IPS-18c (cell line): ENCODE measurements at regions not wholly inside any gene's neighbourhood (a gene's known extent, or its start where the extent isn't known, plus 50 kb on each side); places are given as distances from the start of the nearest gene placed in this dataset.
"Not testable (repeated sequence)": the region's sequence is repeated elsewhere in the genome, so short reads cannot be mapped to it uniquely, and the experiment has no call there.

ENCODE experiments used
- H3K4me3 ChIP-seq: 2 replicates; pipeline ENCODE4 v1.7.0; 2013; ENCODE audit warnings: low read depth, mild to moderate bottlenecking, low read length, moderate library complexity; ENCODE audit not compliant: insufficient read depth
- H3K9me3 ChIP-seq: one replicate; pipeline ENCODE4 v1.6.1; 2013; ENCODE audit warnings: mild to moderate bottlenecking, low read length, moderate library complexity; ENCODE audit not compliant: control insufficient read depth, insufficient read depth

- Histone ChIP-seq H3K9me3 (no peaks in the 10 kb centered on the region), H3K4me3 (no peak overlapping the region)
Observed at GRCh38 chr5:130893006-130893405, 272.1 kb downstream of the HINT1 start.

- H3K9me3 ChIP-seq: no peaks in the 10 kb centered on the region
- no peak overlapping the region for H3K4me3 ChIP-seq
Observed at GRCh38 chr5:130890610-130891009, 274.4 kb downstream of the HINT1 start.

- Histone ChIP-seq H3K9me3 (no peaks in the 10 kb centered on the region), H3K4me3 (no peak overlapping the region)
Observed at GRCh38 chr5:130885691-130886090, 279.4 kb downstream of the HINT1 start.

- Histone ChIP-seq H3K9me3 (no peaks in the 10 kb centered on the region), H3K4me3 (no peak overlapping the region)
Observed at GRCh38 chr5:130885027-130885426, 280.0 kb downstream of the HINT1 start.

GRCh38 chr5:130884023-130884422, 281.0 kb downstream of the HINT1 start:
- no peaks in the 10 kb centered on the region for H3K9me3 ChIP-seq
- no peak overlapping the region for H3K4me3 ChIP-seq

- Histone ChIP-seq H3K9me3 (no peaks in the 10 kb centered on the region), H3K4me3 (no peak overlapping the region)
Observed at GRCh38 chr5:130875656-130876055, 289.4 kb downstream of the HINT1 start.

- Histone ChIP-seq H3K4me3 (no peak overlapping the region), H3K9me3 (no peaks in the 10 kb centered on the region)
Observed at GRCh38 chr5:130874861-130875417, 290.1 kb downstream of the HINT1 start.

GRCh38 chr5:130871346-130872086, 293.5 kb downstream of the HINT1 start:
- H3K4me3 ChIP-seq: no peak overlapping the region
- H3K9me3 ChIP-seq: no peaks in the 10 kb centered on the region

GRCh38 chr5:130870691-130871090, 294.4 kb downstream of the HINT1 start:
- Histone ChIP-seq H3K4me3 (no peak overlapping the region), H3K9me3 (no peaks in the 10 kb centered on the region)

- H3K9me3 ChIP-seq: peaks cover 3% of the 10 kb centered on the region
- no peak overlapping the region for H3K4me3 ChIP-seq
Observed at GRCh38 chr5:130868186-130868840, 296.7 kb downstream of the HINT1 start.

- Histone ChIP-seq H3K9me3 (no peaks in the 10 kb centered on the region), H3K4me3 (no peak overlapping the region)
Observed at GRCh38 chr5:130845049-130845765, 319.8 kb downstream of the HINT1 start.

GRCh38 chr5:130836729-130837649, 328.1 kb downstream of the HINT1 start:
- no peak overlapping the region for H3K4me3 ChIP-seq

GRCh38 chr5:130817598-130818384, 347.3 kb downstream of the HINT1 start:
- H3K9me3 ChIP-seq, H3K4me3 ChIP-seq: not testable (repeated sequence)

More at GRCh38 chr5:130836729-130837649, 328.1 kb downstream of the HINT1 start:
- H3K9me3 ChIP-seq: no peaks in the 10 kb centered on the region

GRCh38 chr5:130815246-130815645, 349.8 kb downstream of the HINT1 start:
- Histone ChIP-seq H3K9me3 (no peaks in the 10 kb centered on the region), H3K4me3 (no peak overlapping the region)

- H3K9me3 ChIP-seq: no peaks in the 10 kb centered on the region
- no peak overlapping the region for H3K4me3 ChIP-seq
Observed at GRCh38 chr5:130808691-130809090, 356.4 kb downstream of the HINT1 start.

GRCh38 chr5:130805648-130806047, 359.4 kb downstream of the HINT1 start:
- Histone ChIP-seq H3K4me3 (no peak overlapping the region), H3K9me3 (no peaks in the 10 kb centered on the region)
